ENCODE measurements at regions not wholly inside any gene's neighbourhood (a gene's known extent, or its start where the extent isn't known, plus 50 kb on each side); places are given as distances from the start of the nearest gene placed in this dataset.

GRCh38 chr20:22802296-22802695, 217.9 kb upstream of the FOXA2 start:
- TF ChIP-seq CTCF (IDR thresholded peaks at IDR 0.05; ENCODE audit: borderline replicate concordance, insufficient read depth, low read depth, low read length): no peak
- no peak overlapping the region for H3K4me3 ChIP-seq (ENCODE audit: low read depth, low read length)

GRCh38 chr20:22805219-22805618, 220.8 kb upstream of the FOXA2 start:
- no peak overlapping the region for H3K4me3 ChIP-seq (ENCODE audit: low read depth, low read length)
- no peak for TF ChIP-seq CTCF (IDR thresholded peaks at IDR 0.05; ENCODE audit: borderline replicate concordance, insufficient read depth, low read depth, low read length)

GRCh38 chr20:22805996-22806395, 221.6 kb upstream of the FOXA2 start:
- TF ChIP-seq CTCF (IDR thresholded peaks at IDR 0.05; ENCODE audit: borderline replicate concordance, insufficient read depth, low read depth, low read length): no peak
- no peak overlapping the region for H3K4me3 ChIP-seq (ENCODE audit: low read depth, low read length)

GRCh38 chr20:22807045-22807444, 222.7 kb upstream of the FOXA2 start:
- TF ChIP-seq CTCF (IDR thresholded peaks at IDR 0.05; ENCODE audit: borderline replicate concordance, insufficient read depth, low read depth, low read length): no peak
- no peak overlapping the region for H3K4me3 ChIP-seq (ENCODE audit: low read depth, low read length)

- no peak overlapping the region for H3K4me3 ChIP-seq (ENCODE audit: low read depth, low read length)
- TF ChIP-seq CTCF (IDR thresholded peaks at IDR 0.05; ENCODE audit: borderline replicate concordance, insufficient read depth, low read depth, low read length): no peak
Observed at GRCh38 chr20:22807646-22808244, 223.4 kb upstream of the FOXA2 start.

- H3K4me3 ChIP-seq (ENCODE audit: low read depth, low read length): no peak overlapping the region
- no peak for TF ChIP-seq CTCF (IDR thresholded peaks at IDR 0.05; ENCODE audit: borderline replicate concordance, insufficient read depth, low read depth, low read length)
Observed at GRCh38 chr20:22808628-22809027, 224.3 kb upstream of the FOXA2 start.

GRCh38 chr20:22810030-22810429, 225.1 kb upstream of the SSTR4 start:
- TF ChIP-seq CTCF (IDR thresholded peaks at IDR 0.05; ENCODE audit: borderline replicate concordance, insufficient read depth, low read depth, low read length): no peak

More at GRCh38 chr20:22810030-22810429, 225.1 kb upstream of the SSTR4 start:
- H3K4me3 ChIP-seq (ENCODE audit: low read depth, low read length): no peak overlapping the region

Data from GM12875 (cell line).